ENCODE measurements at regions not wholly inside any gene's neighbourhood (a gene's known extent, or its start where the extent isn't known, plus 50 kb on each side); places are given as distances from the start of the nearest gene placed in this dataset.

DNA sequence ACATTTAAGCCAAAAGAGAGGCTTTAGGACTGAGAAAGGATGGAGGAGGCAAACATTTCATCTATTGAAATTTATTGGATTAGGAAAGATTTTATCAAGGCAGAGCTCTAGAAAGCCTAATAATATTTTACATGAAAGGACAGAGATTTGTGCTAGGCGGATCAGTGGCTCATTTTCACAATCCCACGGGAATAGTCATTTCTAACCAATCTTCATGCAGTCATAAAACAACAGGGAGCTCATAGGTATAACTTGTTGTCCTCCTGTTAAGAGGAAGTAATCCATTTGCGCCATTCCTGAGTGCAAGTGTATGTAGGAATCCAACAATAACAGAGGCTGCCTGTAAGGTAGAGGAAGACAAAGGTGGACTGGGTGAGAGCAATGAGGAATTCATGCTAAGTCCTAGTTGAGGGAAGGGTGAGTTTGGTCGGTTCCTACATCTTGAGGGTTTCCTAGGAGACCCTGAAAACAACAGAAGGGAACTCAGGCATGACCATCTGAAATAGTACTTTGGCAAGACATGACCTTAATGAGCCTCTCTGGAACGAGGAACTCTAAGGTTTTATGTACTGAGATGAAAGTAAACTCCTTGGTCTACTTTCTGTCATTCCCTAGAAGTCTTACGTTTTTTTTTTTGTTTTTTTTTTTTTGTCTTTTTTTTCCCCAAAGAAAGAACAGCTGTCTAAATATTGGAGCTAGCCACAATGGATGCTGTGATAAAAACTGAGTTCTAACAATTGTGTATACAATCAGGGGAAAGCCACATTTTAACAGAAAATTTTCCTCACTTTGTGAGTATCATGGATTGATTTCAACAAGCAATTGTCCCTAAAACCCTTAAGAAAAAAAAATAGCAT lies 89.7 kb downstream of the GEMIN8 start:
- no peak for DNase-seq (ENCODE audit: low read depth, low spot score)
- Histone ChIP-seq H3K27ac (ENCODE audit: low read depth, low read length) (no peak overlapping the region), H3K9me3 (ENCODE audit: control insufficient read depth, insufficient read depth, low read length) (no peaks in the 10 kb centered on the region), H3K4me3 (ENCODE audit: low read depth, low read length) (no peak overlapping the region), H3K27me3 (ENCODE audit: control insufficient read depth, insufficient read depth, low read length) (peaks cover 17% of the 10 kb centered on the region)
- no peak for TF ChIP-seq CTCF (IDR thresholded peaks at IDR 0.05; ENCODE audit: low read depth, low read length)
- ChIA-PET POLR2A (interaction anchor here (0.6 kb wide), 1 partner anchor 9 kb away, joined by 3 read pairs; no protein-coding TSS in a partner anchor), CTCF (no interaction called here)

- Histone ChIP-seq H3K9me3 (ENCODE audit: control insufficient read depth, insufficient read depth, low read length) (no peaks in the 10 kb centered on the region), H3K27me3 (ENCODE audit: control insufficient read depth, insufficient read depth, low read length) (peaks cover 17% of the 10 kb centered on the region), H3K4me3 (ENCODE audit: low read depth, low read length) (peak overlapping the region; percentile 32; the same call in 1 of the 2 replicates), H3K27ac (ENCODE audit: low read depth, low read length) (no peak overlapping the region)
- ChIA-PET CTCF (no interaction called here), POLR2A (no interaction called here)
- no peak for TF ChIP-seq CTCF (IDR thresholded peaks at IDR 0.05; ENCODE audit: low read depth, low read length)
- DNase-seq (ENCODE audit: low read depth, low spot score) = no peak
These were observed 90.7 kb downstream of the GEMIN8 start for GRCh38 chrX:13938829-13939530.

- no peak for TF ChIP-seq CTCF (IDR thresholded peaks at IDR 0.05; ENCODE audit: low read depth, low read length)
- Histone ChIP-seq H3K9me3 (ENCODE audit: control insufficient read depth, insufficient read depth, low read length) (no peaks in the 10 kb centered on the region), H3K27me3 (ENCODE audit: control insufficient read depth, insufficient read depth, low read length) (peaks cover 17% of the 10 kb centered on the region), H3K27ac (ENCODE audit: low read depth, low read length) (no peak overlapping the region), H3K4me3 (ENCODE audit: low read depth, low read length) (peak overlapping the region; percentile 41)
- DNase-seq (ENCODE audit: low read depth, low spot score) = no peak
- CTCF ChIA-PET = no interaction called here
- POLR2A ChIA-PET = no interaction called here
These were observed 91.5 kb downstream of the GEMIN8 start for GRCh38 chrX:13938051-13938828.

GRCh38 chrX:13937370-13938050 lies 92.2 kb downstream of the GEMIN8 start:
- peak overlapping the region; percentile 41 for H3K4me3 ChIP-seq (ENCODE audit: low read depth, low read length)
- H3K27ac ChIP-seq (ENCODE audit: low read depth, low read length) = no peak overlapping the region
- H3K27me3 ChIP-seq (ENCODE audit: control insufficient read depth, insufficient read depth, low read length) = peaks cover 17% of the 10 kb centered on the region
- POLR2A ChIA-PET = no interaction called here
- no peaks in the 10 kb centered on the region for H3K9me3 ChIP-seq (ENCODE audit: control insufficient read depth, insufficient read depth, low read length)
- CTCF ChIA-PET = no interaction called here
- no peak for DNase-seq (ENCODE audit: low read depth, low spot score)
- TF ChIP-seq CTCF (IDR thresholded peaks at IDR 0.05; ENCODE audit: low read depth, low read length) = no peak

All from AG04450 (cell line).